A172 (cell line): ENCODE measurements at regions not wholly inside any gene's neighbourhood (a gene's known extent, or its start where the extent isn't known, plus 50 kb on each side); places are given as distances from the start of the nearest gene placed in this dataset.

Experiments
- DNase-seq: peaks from one replicate; pipeline ENCODE4 v3.0.0-alpha.2; 2015; ENCODE audit warnings: low spot score

GRCh38 chr11:20250644-20251247, 90.5 kb upstream of the DBX1 start:
- no peak for DNase-seq

GRCh38 chr11:20249796-20250195, 89.5 kb upstream of the DBX1 start:
- DNase-seq = no peak

GRCh38 chr11:20249378-20249777, 89.1 kb upstream of the DBX1 start:
- DNase-seq = no peak

GRCh38 chr11:20248871-20249270, 88.6 kb upstream of the DBX1 start:
- DNase-seq = no peak

GRCh38 chr11:20248121-20248772, 88.0 kb upstream of the DBX1 start:
- DNase-seq = no peak

- DNase-seq = no peak
Observed at GRCh38 chr11:20247591-20248007, 87.3 kb upstream of the DBX1 start.

GRCh38 chr11:20243974-20244373, 83.7 kb upstream of the DBX1 start:
- DNase-seq = no peak

GRCh38 chr11:20238712-20239111, 78.4 kb upstream of the DBX1 start:
- DNase-seq = no peak

- DNase-seq = no peak
Observed at GRCh38 chr11:20235164-20235563, 74.9 kb upstream of the DBX1 start.

- no peak for DNase-seq
Observed at GRCh38 chr11:20227631-20228030, 67.4 kb upstream of the DBX1 start.

GRCh38 chr11:20226933-20227332, 66.7 kb upstream of the DBX1 start:
- no peak for DNase-seq

GRCh38 chr11:20221566-20221965, 61.3 kb upstream of the DBX1 start:
- no peak for DNase-seq

- no peak for DNase-seq
Observed at GRCh38 chr11:20213790-20214189, 53.5 kb upstream of the DBX1 start.

GRCh38 chr11:20211691-20212090, 51.4 kb upstream of the DBX1 start:
- no peak for DNase-seq
